GM18502 (cell line): ENCODE measurements at regions not wholly inside any gene's neighbourhood (a gene's known extent, or its start where the extent isn't known, plus 50 kb on each side); places are given as distances from the start of the nearest gene placed in this dataset.
A peak's percentile ranks its signal among the peaks of the same experiment; 100 is the strongest.
"Not testable (repeated sequence)": the region's sequence is repeated elsewhere in the genome, so short reads cannot be mapped to it uniquely, and the experiment has no call there.

Experiments
- ATAC-seq: cut with Tn5 transposase; IDR thresholded peaks from one replicate; pipeline ENCODE4 v1.9.1; 2021; ENCODE audit warnings: mild to moderate bottlenecking; ENCODE audit not compliant: unreplicated experiment, poor library complexity

GRCh38 chrX:93468075-93468474 lies 205.3 kb downstream of the NAP1L3 start:
- no peak for ATAC-seq

- no peak for ATAC-seq
Observed at GRCh38 chrX:93466383-93466782, 207.0 kb downstream of the NAP1L3 start.

GRCh38 chrX:93461060-93461459 lies 212.3 kb downstream of the NAP1L3 start:
- no peak for ATAC-seq

GRCh38 chrX:93454509-93454908 lies 218.9 kb downstream of the NAP1L3 start:
- no peak for ATAC-seq

GRCh38 chrX:93434721-93435120 lies 238.7 kb downstream of the NAP1L3 start:
- not testable (repeated sequence) for ATAC-seq

GRCh38 chrX:93428497-93428896 lies 244.9 kb downstream of the NAP1L3 start:
- no peak for ATAC-seq

- peak; percentile 88 for ATAC-seq
Observed at GRCh38 chrX:93422693-93423092, 250.7 kb downstream of the NAP1L3 start.

GRCh38 chrX:93420525-93421082 lies 252.8 kb downstream of the NAP1L3 start:
- ATAC-seq = no peak

- ATAC-seq = no peak
Observed at GRCh38 chrX:93420090-93420489, 253.3 kb downstream of the NAP1L3 start.

GRCh38 chrX:93419642-93420041 lies 253.7 kb downstream of the NAP1L3 start:
- ATAC-seq = no peak

- ATAC-seq = no peak
Observed at GRCh38 chrX:93404121-93404520, 269.3 kb downstream of the NAP1L3 start.

- no peak for ATAC-seq
Observed at GRCh38 chrX:93354651-93355050, 318.7 kb downstream of the NAP1L3 start.

GRCh38 chrX:93346309-93346708 lies 327.1 kb downstream of the NAP1L3 start:
- ATAC-seq = no peak

- not testable (repeated sequence) for ATAC-seq
Observed at GRCh38 chrX:93344287-93344686, 329.1 kb downstream of the NAP1L3 start.

- ATAC-seq = no peak
Observed at GRCh38 chrX:93332329-93332728, 341.0 kb downstream of the NAP1L3 start.

- ATAC-seq = no peak
Observed at GRCh38 chrX:93322110-93322509, 351.3 kb downstream of the NAP1L3 start.

- ATAC-seq = no peak
Observed at GRCh38 chrX:93319609-93320008, 353.8 kb downstream of the NAP1L3 start.
